ENCODE measurements at regions not wholly inside any gene's neighbourhood (a gene's known extent, or its start where the extent isn't known, plus 50 kb on each side); places are given as distances from the start of the nearest gene placed in this dataset.
A peak's percentile ranks its signal among the peaks of the same experiment; 100 is the strongest.

DNA sequence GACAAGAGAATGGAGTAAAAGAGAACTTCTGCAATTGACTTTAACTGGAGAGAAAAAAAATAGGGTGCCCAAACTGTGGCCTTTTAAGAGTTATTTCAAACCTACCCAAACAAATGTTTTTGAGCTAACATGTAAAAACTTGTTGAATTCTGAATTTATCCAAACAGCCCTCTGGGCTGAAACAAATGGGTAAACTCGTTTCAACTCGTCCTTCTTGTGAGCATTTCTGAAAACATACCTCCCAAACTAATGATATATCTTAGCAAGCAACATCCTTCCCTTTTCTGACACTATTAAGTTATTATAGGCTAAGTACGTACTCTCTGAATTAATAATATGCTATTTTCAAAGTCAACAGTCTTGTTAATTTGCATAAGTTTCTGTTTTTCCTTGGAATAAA is 793.0 kb upstream of the ACVR2A start:
- no peak for DNase-seq (ENCODE audit: low spot score, unreplicated experiment)
- Mint-ChIP-seq H3K4me1 (ENCODE audit: low read depth) (no peaks in the 10 kb centered on the region), H3K9me3 (ENCODE audit: low read depth) (peaks cover 3% of the 10 kb centered on the region), H3K36me3 (ENCODE audit: insufficient read depth) (no peaks in the 10 kb centered on the region), H3K27me3 (peaks cover 5% of the 10 kb centered on the region), H3K4me3 (ENCODE audit: low read depth) (no peak overlapping the region), H3K27ac (no peak overlapping the region)
- TF ChIP-seq CTCF (IDR thresholded peaks at IDR 0.05; ENCODE audit: unreplicated experiment) = no peak

DNA sequence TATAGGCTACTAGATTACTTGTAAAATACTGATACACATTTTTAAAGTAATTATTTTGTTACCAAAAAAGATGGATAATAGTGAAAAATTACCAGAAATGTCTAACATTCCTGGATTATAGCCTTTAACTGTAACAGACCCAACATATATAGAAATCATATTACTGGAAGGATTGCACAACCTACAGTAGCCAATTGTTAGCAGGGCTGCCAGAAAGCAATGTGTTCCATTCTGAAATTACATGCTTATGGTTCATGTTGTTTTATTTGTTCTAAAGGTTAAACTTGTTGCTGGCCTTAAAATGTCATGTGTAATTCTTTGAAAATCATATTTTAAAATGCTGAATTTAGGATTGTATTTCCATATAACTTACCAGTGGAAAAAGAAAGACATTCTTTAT is 793.6 kb upstream of the ACVR2A start:
- Mint-ChIP-seq H3K9me3 (ENCODE audit: low read depth) (peaks cover 3% of the 10 kb centered on the region), H3K4me1 (ENCODE audit: low read depth) (peaks cover 3% of the 10 kb centered on the region), H3K27ac (no peak overlapping the region), H3K4me3 (ENCODE audit: low read depth) (no peak overlapping the region), H3K36me3 (ENCODE audit: insufficient read depth) (no peaks in the 10 kb centered on the region), H3K27me3 (peaks cover 5% of the 10 kb centered on the region)
- no peak for DNase-seq (ENCODE audit: low spot score, unreplicated experiment)
- TF ChIP-seq CTCF (IDR thresholded peaks at IDR 0.05; ENCODE audit: unreplicated experiment) = no peak

GRCh38 chr2:147049957-147050356 is 794.9 kb upstream of the ACVR2A start:
- H3K4me3 Mint-ChIP-seq (ENCODE audit: low read depth) = no peak overlapping the region
- no peak for DNase-seq (ENCODE audit: low spot score, unreplicated experiment)

GRCh38 chr2:147046473-147046872 is 798.4 kb upstream of the ACVR2A start:
- no peak for TF ChIP-seq CTCF (IDR thresholded peaks at IDR 0.05; ENCODE audit: unreplicated experiment)
- peaks cover 6% of the 10 kb centered on the region for H3K4me1 Mint-ChIP-seq (ENCODE audit: low read depth)
- H3K27ac Mint-ChIP-seq = no peak overlapping the region
- H3K9me3 Mint-ChIP-seq (ENCODE audit: low read depth) = no peaks in the 10 kb centered on the region
- H3K4me3 Mint-ChIP-seq (ENCODE audit: low read depth) = no peak overlapping the region
- H3K27me3 Mint-ChIP-seq = peaks cover 5% of the 10 kb centered on the region
- H3K36me3 Mint-ChIP-seq (ENCODE audit: insufficient read depth) = no peaks in the 10 kb centered on the region
- no peak for DNase-seq (ENCODE audit: low spot score, unreplicated experiment)

More at GRCh38 chr2:147049957-147050356, 794.9 kb upstream of the ACVR2A start:
- no peak overlapping the region for H3K27ac Mint-ChIP-seq
- H3K4me1 Mint-ChIP-seq (ENCODE audit: low read depth) = peaks cover 6% of the 10 kb centered on the region
- peaks cover 3% of the 10 kb centered on the region for H3K9me3 Mint-ChIP-seq (ENCODE audit: low read depth)
- peaks cover 5% of the 10 kb centered on the region for H3K27me3 Mint-ChIP-seq
- no peaks in the 10 kb centered on the region for H3K36me3 Mint-ChIP-seq (ENCODE audit: insufficient read depth)
- no peak for TF ChIP-seq CTCF (IDR thresholded peaks at IDR 0.05; ENCODE audit: unreplicated experiment)

DNA sequence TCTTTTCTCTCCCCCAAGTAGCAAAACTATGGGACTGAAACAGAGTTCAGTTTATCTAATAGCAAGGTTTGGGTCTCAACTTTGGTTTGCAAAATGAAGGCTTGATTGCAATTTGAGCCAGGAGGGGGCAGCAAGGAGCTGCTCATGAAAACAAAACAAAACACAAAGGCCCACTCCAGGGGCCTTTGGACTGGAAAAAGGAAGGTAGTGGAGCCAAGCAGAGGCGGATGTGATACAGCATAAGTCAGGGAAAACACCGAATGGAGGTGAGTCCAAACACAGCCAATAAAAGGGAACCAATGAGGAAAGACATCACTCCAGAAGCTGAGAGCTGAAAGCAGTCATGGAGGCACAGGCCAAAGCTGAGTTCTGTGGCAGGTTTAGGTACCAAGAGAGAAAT is 799.7 kb upstream of the ACVR2A start:
- Mint-ChIP-seq H3K4me1 (ENCODE audit: low read depth) (peaks cover 11% of the 10 kb centered on the region), H3K27ac (no peak overlapping the region), H3K4me3 (ENCODE audit: low read depth) (no peak overlapping the region), H3K9me3 (ENCODE audit: low read depth) (no peaks in the 10 kb centered on the region), H3K27me3 (peaks cover 5% of the 10 kb centered on the region), H3K36me3 (ENCODE audit: insufficient read depth) (no peaks in the 10 kb centered on the region)
- TF ChIP-seq CTCF (IDR thresholded peaks at IDR 0.05; ENCODE audit: unreplicated experiment) = peak; percentile 78
- peak; percentile 39 for DNase-seq (ENCODE audit: low spot score, unreplicated experiment)

Data from progenitor cell of endocrine pancreas (in vitro differentiated cells).